Colon (tissue), 2 donors: ENCODE measurements at regions not wholly inside any gene's neighbourhood (a gene's known extent, or its start where the extent isn't known, plus 50 kb on each side); places are given as distances from the start of the nearest gene placed in this dataset.

Source experiments
- FAIRE-seq: peaks from 2 replicates; lab custom pipeline; 2012; peaks lifted over from hg19 to GRCh38; lab: Jason Lieb, UNC
- donor health status: control.
- donor health status: control.

DNA sequence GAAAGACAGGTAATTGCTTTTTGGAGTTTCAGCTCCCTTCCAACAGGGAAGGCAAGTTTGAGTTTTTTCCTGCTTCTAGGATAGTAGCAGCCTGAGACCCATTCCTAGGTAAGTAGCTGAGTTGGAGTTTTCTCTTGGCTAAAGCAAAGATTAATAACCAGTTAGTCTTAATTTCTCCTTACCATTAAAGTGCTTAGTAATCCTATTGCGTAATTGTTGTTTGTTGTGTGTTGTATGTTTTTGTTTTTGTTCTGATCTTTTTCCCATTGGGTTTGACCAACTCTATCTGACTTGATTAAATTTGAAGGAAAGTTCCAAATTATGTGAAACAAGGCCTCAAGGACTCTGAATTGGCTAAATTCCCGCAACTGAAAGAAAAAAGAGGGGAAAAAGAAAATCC, 83.5 kb downstream of the TBX22 start:
- no peak for FAIRE-seq

GRCh38 chrX:80120335-80120734, 105.8 kb downstream of the TBX22 start:
- no peak for FAIRE-seq

- FAIRE-seq, result no peak
These were observed 124.4 kb downstream of the TBX22 start for GRCh38 chrX:80138938-80139337.

DNA sequence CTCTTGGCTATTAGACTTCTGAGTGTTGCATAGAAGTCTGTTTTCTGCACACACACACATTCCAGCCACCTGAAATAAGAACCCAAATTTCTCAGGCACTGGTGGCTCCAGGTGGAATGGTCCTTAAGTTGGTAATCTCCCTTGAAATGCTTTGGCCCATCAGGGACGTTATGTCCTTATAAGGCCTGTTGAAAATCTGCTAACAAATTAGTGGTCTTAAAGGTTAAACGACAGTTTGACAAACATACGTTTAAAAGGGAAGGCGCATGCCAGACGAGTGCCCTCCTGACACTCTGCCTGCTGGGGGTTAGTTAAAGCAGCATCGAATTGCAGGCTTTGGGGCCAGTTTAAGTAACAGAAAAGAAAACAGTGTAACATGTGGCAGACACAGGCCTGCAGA, 125.0 kb downstream of the TBX22 start:
- no peak for FAIRE-seq

GRCh38 chrX:80170581-80170980, 156.0 kb downstream of the TBX22 start:
- no peak for FAIRE-seq

- FAIRE-seq, result no peak
These were observed 158.7 kb downstream of the TBX22 start for GRCh38 chrX:80173261-80173660.

- no peak for FAIRE-seq
These were observed 160.5 kb downstream of the TBX22 start for GRCh38 chrX:80174925-80175574.

DNA sequence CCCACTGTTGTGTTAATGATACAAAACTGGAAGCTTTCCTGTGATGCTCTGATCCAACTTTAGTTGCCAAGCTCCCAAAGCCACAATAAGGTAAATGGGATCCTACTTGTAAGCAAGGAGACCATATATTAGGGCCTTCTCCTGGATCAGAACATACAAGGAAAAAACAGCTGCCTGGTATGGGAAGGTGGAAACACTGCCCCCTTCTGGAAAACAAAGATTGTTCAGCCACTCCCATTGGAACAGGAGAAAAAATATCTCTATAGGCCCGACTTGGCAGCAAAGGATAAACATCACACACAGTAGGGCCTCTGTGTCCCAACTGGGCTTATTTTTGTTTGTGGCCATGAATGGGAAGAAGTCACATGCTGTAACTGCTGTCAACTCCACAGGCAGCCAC, 166.5 kb downstream of the TBX22 start:
- FAIRE-seq, result no peak

- peak; percentile 60 for FAIRE-seq
These were observed 170.3 kb downstream of the TBX22 start for GRCh38 chrX:80184854-80185253.

GRCh38 chrX:80206647-80207046, 192.1 kb downstream of the TBX22 start:
- FAIRE-seq, result no peak

DNA sequence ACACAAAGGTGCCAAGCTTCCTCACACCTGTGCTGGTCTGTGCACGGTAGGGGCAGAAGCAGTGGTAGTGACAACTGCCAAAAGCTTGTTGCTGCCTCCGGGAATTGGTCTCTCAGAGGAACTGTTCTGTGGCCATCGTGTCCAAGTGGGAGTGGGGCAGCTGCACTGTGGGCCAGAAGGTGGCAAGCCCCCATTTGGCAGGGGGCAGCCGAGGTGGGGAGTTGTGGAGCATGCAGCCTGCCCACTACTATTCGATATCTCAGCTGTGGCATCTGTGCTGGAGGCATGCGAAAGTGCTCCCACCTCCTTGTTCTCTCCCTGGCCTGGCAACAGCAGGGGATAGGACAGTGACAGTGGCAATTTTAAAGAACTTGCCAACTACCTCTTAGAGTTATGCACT, 192.8 kb downstream of the TBX22 start:
- no peak for FAIRE-seq

- FAIRE-seq, result no peak
These were observed 201.5 kb downstream of the TBX22 start for GRCh38 chrX:80216086-80216485.

- FAIRE-seq, result no peak
These were observed 196.2 kb upstream of the TENT5D start for GRCh38 chrX:80223982-80224579.

- no peak for FAIRE-seq
These were observed 190.6 kb upstream of the TENT5D start for GRCh38 chrX:80229626-80230025.

- FAIRE-seq, result no peak
These were observed 183.2 kb upstream of the TENT5D start for GRCh38 chrX:80237072-80237471.

DNA sequence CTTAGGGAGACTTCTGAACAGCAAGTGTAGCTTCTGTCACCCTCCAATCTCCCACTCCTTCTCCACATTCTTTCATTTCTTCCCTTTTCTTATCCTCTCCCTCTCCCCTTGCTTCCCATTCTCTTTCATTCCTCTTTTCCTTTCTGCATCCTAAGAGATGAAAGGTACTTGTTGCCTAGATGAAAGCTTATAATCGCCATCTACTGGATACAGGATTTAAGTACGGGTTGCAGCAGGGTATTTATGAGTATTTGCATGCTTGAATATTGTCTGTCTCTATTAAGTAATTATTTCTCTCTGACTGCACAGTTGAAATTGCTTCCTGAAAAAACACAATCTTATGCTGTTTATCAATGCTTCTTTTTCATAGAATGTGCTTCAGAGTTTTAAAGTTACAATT, 174.0 kb upstream of the TENT5D start:
- no peak for FAIRE-seq

- FAIRE-seq, result no peak
These were observed 154.0 kb upstream of the TENT5D start for GRCh38 chrX:80266287-80266686.

GRCh38 chrX:80266979-80267378, 153.3 kb upstream of the TENT5D start:
- no peak for FAIRE-seq

DNA sequence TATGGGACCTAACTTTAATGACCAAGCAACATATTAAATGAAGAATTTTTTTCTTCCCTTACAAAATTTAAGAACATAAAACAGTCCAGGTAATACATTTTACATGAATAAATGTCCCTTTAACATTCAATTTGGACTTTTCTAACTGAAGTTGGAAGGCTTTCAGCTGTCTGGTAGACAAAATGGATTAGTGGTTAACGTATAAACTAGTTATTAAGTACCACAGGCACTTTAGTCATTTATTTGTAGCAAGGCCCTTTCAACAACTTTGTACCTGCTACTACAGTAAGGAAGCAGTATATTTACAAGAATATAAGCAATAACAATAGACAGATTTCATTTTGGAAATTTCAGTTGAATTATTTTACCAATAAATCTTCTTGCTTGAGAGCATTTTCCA, 152.5 kb upstream of the TENT5D start:
- peak; percentile 77 for FAIRE-seq

- FAIRE-seq, result peak; percentile 98
These were observed 137.7 kb upstream of the TENT5D start for GRCh38 chrX:80282535-80282934.

- FAIRE-seq, result no peak
These were observed 135.0 kb upstream of the TENT5D start for GRCh38 chrX:80285131-80285773.

DNA sequence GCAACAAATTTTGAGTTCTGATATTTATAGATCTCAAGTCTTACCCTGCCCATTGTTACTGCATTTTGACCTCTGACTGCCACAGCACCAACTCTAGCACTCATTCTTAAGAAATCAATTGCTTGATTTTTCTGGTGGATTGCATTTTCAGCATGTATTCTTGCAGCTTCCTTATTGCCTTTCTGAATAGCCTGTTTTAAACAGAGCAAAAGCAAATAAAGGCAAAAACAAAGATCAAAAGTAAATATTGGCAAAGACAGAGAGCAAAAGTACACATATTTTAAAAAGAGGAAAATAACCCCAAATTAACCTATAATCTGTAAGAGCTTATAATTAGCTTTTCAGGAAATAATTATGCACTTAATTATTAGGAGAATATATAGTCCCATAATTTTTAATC, 129.4 kb upstream of the TENT5D start:
- FAIRE-seq, result peak; percentile 10

- FAIRE-seq, result no peak
These were observed 126.9 kb upstream of the TENT5D start for GRCh38 chrX:80293354-80293753.

DNA sequence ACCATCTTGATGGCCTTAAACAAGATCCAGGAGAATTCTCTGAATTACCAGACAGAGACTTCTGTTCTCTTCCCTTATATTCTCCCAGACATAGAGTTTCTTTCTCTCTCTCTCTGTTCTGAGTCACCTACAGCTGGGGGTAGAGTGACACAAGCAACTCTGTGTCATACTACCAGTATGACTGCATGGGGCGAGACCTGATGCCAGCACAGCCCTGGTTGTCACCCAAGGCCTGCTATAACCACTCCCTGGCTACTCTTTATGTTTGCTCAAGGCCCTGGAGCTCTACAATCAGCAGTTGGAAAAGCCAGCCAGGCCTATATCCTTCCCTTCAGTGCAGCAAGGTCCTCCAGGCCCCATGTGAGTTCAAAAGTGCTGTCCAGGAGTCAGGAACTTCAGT, 114.2 kb upstream of the TENT5D start:
- FAIRE-seq, result no peak
